SK-N-SH (cell line): ENCODE measurements at regions not wholly inside any gene's neighbourhood (a gene's known extent, or its start where the extent isn't known, plus 50 kb on each side); places are given as distances from the start of the nearest gene placed in this dataset.
A peak's percentile ranks its signal among the peaks of the same experiment; 100 is the strongest.

Experiments used
- CTCF ChIA-PET: fragments of 300-600, 350-600 bp; formaldehyde crosslinking; extraction: SDS; loops from one replicate; lab custom pipeline; 2021; lab: Yijun Ruan, JAX
- POLR2A ChIA-PET: fragments of 350-600 bp; sonication (Branson Sonifier 250); formaldehyde crosslinking; extraction: SDS; loops from one replicate; lab custom pipeline; 2020; ENCODE audit warnings: antibody characterized with exemption, inconsistent platforms; lab: Yijun Ruan, JAX
- DNase-seq: peaks from one replicate; pipeline ENCODE4 v3.0.0; 2012
- H2AFZ ChIP-seq: fragments of 200-600 bp; sonication (generic); 2 replicates; pipeline ENCODE4 v1.8.1; 2016; ENCODE audit warnings: antibody characterized with exemption, mild to moderate bottlenecking, low read depth
- H3F3A ChIP-seq: fragments of 200-600 bp; sonication (generic); replicated peaks from 2 replicates; pipeline ENCODE3; 2016; ENCODE audit warnings: antibody characterized with exemption, mild to moderate bottlenecking; ENCODE audit not compliant: insufficient read depth
- H3K27ac ChIP-seq, 2 experiments: fragments of 200-500 bp in 1 of 2; fragments of 200-600 bp in 1 of 2; sonication (Bioruptor generic) in 1 of 2; sonication (generic), shearing (Covaris generic) in 1 of 2; 2 replicates each; pipeline versions ENCODE4 v1.5.1 to v1.6.1; 2014 to 2016; ENCODE audit warnings: low read depth in 2 of 2, inconsistent platforms in 1 of 2, low read length in 1 of 2, mild to moderate bottlenecking in 1 of 2, mixed read lengths in 1 of 2
- H3K27me3 ChIP-seq: fragments of 200-600 bp; sonication (generic), shearing (Covaris generic); 2 replicates; pipeline ENCODE4 v1.6.1; 2016; ENCODE audit warnings: mixed run types; ENCODE audit not compliant: insufficient read depth
- H3K36me3 ChIP-seq, 2 experiments: fragments of 200-500 bp in 1 of 2; fragments of 200-600 bp in 1 of 2; sonication (Bioruptor generic) in 1 of 2; sonication (generic) in 1 of 2; replicated peaks in 1 of 2; 2 replicates each; pipeline versions ENCODE3 to v1.5.1; 2014 to 2016; ENCODE audit warnings: low read length in 1 of 2, mild to moderate bottlenecking in 1 of 2; ENCODE audit not compliant: insufficient read depth in 2 of 2, control insufficient read depth in 1 of 2
- H3K4me1 ChIP-seq, 2 experiments: fragments of 200-500 bp in 1 of 2; fragments of 200-600 bp in 1 of 2; sonication (Bioruptor generic) in 1 of 2; sonication (generic), shearing (Covaris generic) in 1 of 2; 2 replicates each; pipeline versions ENCODE4 v1.5.1 to v1.6.1; 2014 to 2016; ENCODE audit warnings: low read depth in 1 of 2, low read length in 1 of 2, mixed run types in 1 of 2; ENCODE audit not compliant: insufficient read depth in 2 of 2, control insufficient read depth in 1 of 2
- H3K4me2 ChIP-seq: fragments of 200-600 bp; sonication (generic), shearing (Covaris generic); 2 replicates; pipeline ENCODE4 v1.6.1; 2017; ENCODE audit warnings: mixed run types
- H3K4me3 ChIP-seq, 2 experiments: fragments of 200-500 bp in 1 of 2; fragments of 200-600 bp in 1 of 2; sonication (Bioruptor generic) in 1 of 2; sonication (generic), shearing (Covaris generic) in 1 of 2; 2 replicates each; pipeline versions ENCODE4 v1.5.1 to v1.8.1; 2014 to 2016; ENCODE audit warnings: low read depth in 2 of 2, inconsistent platforms in 1 of 2, low read length in 1 of 2, mild to moderate bottlenecking in 1 of 2, mixed read lengths in 1 of 2, moderate library complexity in 1 of 2
- H3K79me2 ChIP-seq: fragments of 200-600 bp; sonication (generic); 2 replicates; pipeline ENCODE4 v1.8.1; 2017; ENCODE audit warnings: mild to moderate bottlenecking; ENCODE audit not compliant: insufficient read depth
- H3K9ac ChIP-seq: fragments of 200-600 bp; sonication (generic); 2 replicates; pipeline ENCODE4 v1.6.1; 2017; ENCODE audit warnings: mixed run types
- H3K9me2 ChIP-seq: fragments of 200-600 bp; sonication (generic); 2 replicates; pipeline ENCODE4 v1.6.1; 2017; ENCODE audit warnings: mixed run types
- H3K9me3 ChIP-seq: fragments of 200-600 bp; sonication (generic); 2 replicates; pipeline ENCODE4 v1.6.1; 2017; ENCODE audit warnings: mixed run types, mild to moderate bottlenecking, moderate library complexity
- H4K20me1 ChIP-seq: fragments of 200-600 bp; sonication (generic); 2 replicates; pipeline ENCODE4 v1.6.1; 2017; ENCODE audit warnings: mild to moderate bottlenecking, mixed run types; ENCODE audit not compliant: insufficient read depth
- CTCF ChIP-seq: fragments of 200-600 bp; sonication (generic); IDR thresholded peaks from 2 replicates; pipeline ENCODE4 v1.6.1; 2017; ENCODE audit warnings: antibody characterized with exemption, mild to moderate bottlenecking, moderate library complexity
- IRF3 ChIP-seq: fragments of 150-350 bp; IDR thresholded peaks from 2 replicates; pipeline ENCODE4 v1.6.1; 2016; ENCODE audit warnings: mild to moderate bottlenecking, low read depth, low read length
- MAX ChIP-seq: IDR thresholded peaks from 2 replicates; pipeline ENCODE4 v1.4.0; 2012; ENCODE audit warnings: low read depth
- MEF2A ChIP-seq: IDR thresholded peaks from 2 replicates; pipeline ENCODE4 v1.4.0; 2012; ENCODE audit warnings: low read depth, borderline replicate concordance
- NRF1 ChIP-seq: IDR thresholded peaks from 2 replicates; pipeline ENCODE4 v1.6.1; 2012; ENCODE audit warnings: low read depth, mild to moderate bottlenecking, low read length
- PBX3 ChIP-seq: IDR thresholded peaks from 2 replicates; pipeline ENCODE4; 2012
- RAD21 ChIP-seq: IDR thresholded peaks from 2 replicates; pipeline ENCODE4 v1.6.1; 2012; ENCODE audit warnings: mild to moderate bottlenecking, low read length
- REST ChIP-seq: IDR thresholded peaks from 2 replicates; pipeline ENCODE4 v1.6.1; 2012; ENCODE audit warnings: mild to moderate bottlenecking, low read depth, low read length, moderate library complexity
- RXRA ChIP-seq: IDR thresholded peaks from 2 replicates; pipeline ENCODE4 v1.4.0; 2012; ENCODE audit warnings: low read depth, mild to moderate bottlenecking, borderline replicate concordance
- USF2 ChIP-seq: fragments of 150-350 bp; IDR thresholded peaks from 2 replicates; pipeline ENCODE4 v1.6.1; 2017; ENCODE audit warnings: antibody characterized with exemption, low read length, low read depth, borderline replicate concordance
- WGBS: methylation state at CpG from one replicate; pipeline ENCODE4 v1.1.6; 2017; ENCODE audit warnings: low lambda C conversion rate; 5-methylcytosine and 5-hydroxymethylcytosine counted together

- no peaks in the 10 kb centered on the region for H3K79me2 ChIP-seq
- no peaks in the 10 kb centered on the region for H3K27me3 ChIP-seq
- POLR2A ChIA-PET, result no interaction called here
- no peak for DNase-seq
- no peaks in the 10 kb centered on the region for H3K36me3 ChIP-seq
- H3K9ac ChIP-seq, result no peak overlapping the region
- H3K4me2 ChIP-seq, result no peak overlapping the region
- peaks cover 11% of the 10 kb centered on the region for H3F3A ChIP-seq
- TF ChIP-seq REST (no peak), IRF3 (no peak)
- H3K9me3 ChIP-seq, result no peaks in the 10 kb centered on the region
- H4K20me1 ChIP-seq, result no peaks in the 10 kb centered on the region
- H2AFZ ChIP-seq, result no peak overlapping the region
- CTCF ChIA-PET, result no interaction called here
- H3K9me2 ChIP-seq, result no peaks in the 10 kb centered on the region
- no peak overlapping the region for H3K4me3 ChIP-seq
- no peak overlapping the region for H3K27ac ChIP-seq
- peaks cover 0 to 13% of the 10 kb centered on the region in 2 experiments; a peak in 2 of 4 replicates for H3K4me1 ChIP-seq
- 96% methylated on average over 2 of the region's 2 CpGs for WGBS
Measured at GRCh38 chr13:33512880-33513554, 227.5 kb upstream of the STARD13 start.

GRCh38 chr13:33514362-33514761, 228.8 kb upstream of the STARD13 start:
- DNase-seq, result no peak
- Histone ChIP-seq H4K20me1 (no peaks in the 10 kb centered on the region), H3K4me3 (no peak overlapping the region), H2AFZ (peak overlapping the region; percentile 4; the same call in 1 of the 2 replicates), H3K4me2 (no peak overlapping the region), H3K79me2 (no peaks in the 10 kb centered on the region), H3K27ac (no peak overlapping the region), H3K9me3 (no peaks in the 10 kb centered on the region), H3K9me2 (no peaks in the 10 kb centered on the region), H3K4me1 (peaks cover 0 to 11% of the 10 kb centered on the region in 2 experiments; a peak in 2 of 4 replicates), H3K27me3 (no peaks in the 10 kb centered on the region), H3K36me3 (no peaks in the 10 kb centered on the region), H3K9ac (no peak overlapping the region), H3F3A (peaks cover 11% of the 10 kb centered on the region)
- ChIA-PET POLR2A (no interaction called here), CTCF (no interaction called here)
- WGBS, result 97% methylated on average over 4 of the region's 4 CpGs
- TF ChIP-seq NRF1, result no peak
- TF ChIP-seq CTCF, result no peak
- TF ChIP-seq PBX3, result no peak
- TF ChIP-seq USF2, result no peak
- no peak for TF ChIP-seq RXRA
- TF ChIP-seq IRF3, result no peak
- no peak for TF ChIP-seq REST
- TF ChIP-seq MAX, result no peak
- no peak for TF ChIP-seq MEF2A
- TF ChIP-seq RAD21, result no peak
